LNCAP (cell line): ENCODE measurements at regions not wholly inside any gene's neighbourhood (a gene's known extent, or its start where the extent isn't known, plus 50 kb on each side); places are given as distances from the start of the nearest gene placed in this dataset.

Source experiments
- CTCF ChIP-seq: fragments of 450-650 bp; IDR thresholded peaks from 2 replicates; pipeline ENCODE4 v1.5.1; 2017; ENCODE audit warnings: mild to moderate bottlenecking

GRCh38 chr3:175948041-175948440, 1088.9 kb downstream of the NAALADL2 start:
- no peak for TF ChIP-seq CTCF

DNA sequence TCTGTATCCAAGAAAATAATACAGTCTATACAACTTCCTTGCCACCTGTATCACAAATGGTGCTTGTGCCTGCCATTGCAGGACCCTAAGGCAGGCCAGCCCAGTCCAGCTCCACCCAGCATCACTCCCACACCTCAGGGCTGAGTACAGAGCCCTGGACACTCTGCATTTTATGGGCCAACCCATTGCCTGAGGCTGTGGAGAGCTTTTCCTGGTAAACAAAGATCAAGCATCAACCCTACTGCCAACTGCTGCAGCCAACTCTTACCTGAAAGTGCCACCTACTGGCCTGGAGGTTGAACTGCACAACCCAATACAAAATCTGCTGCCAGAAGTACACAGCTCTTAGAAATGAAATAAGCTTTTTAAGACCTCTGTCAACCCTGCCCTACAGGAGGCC, 1082.2 kb downstream of the NAALADL2 start:
- peak; percentile 65; the same call in 1 of the 2 replicates for TF ChIP-seq CTCF

DNA sequence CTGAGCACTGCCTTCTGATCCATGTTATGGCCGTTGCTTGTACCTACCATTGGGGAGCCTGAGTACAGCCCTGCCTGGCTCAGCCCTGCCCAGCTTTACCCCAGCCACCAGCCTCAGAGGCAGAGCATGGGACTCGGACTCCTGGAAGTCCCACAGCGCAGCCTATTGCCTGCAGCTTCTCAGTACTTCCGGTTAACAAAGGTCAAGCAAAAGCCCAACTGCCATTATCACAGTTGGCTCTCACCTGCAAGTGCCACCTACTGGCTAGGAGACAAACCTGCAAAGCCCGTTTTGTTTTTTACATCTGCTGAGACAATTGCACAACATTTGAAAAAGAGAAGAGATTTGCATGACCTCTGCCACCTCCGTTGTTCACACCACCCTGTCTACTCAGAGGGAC, 1081.7 kb downstream of the NAALADL2 start:
- TF ChIP-seq CTCF, result peak; percentile 33; the same call in 1 of the 2 replicates

GRCh38 chr3:175940243-175940642, 1081.1 kb downstream of the NAALADL2 start:
- no peak for TF ChIP-seq CTCF

DNA sequence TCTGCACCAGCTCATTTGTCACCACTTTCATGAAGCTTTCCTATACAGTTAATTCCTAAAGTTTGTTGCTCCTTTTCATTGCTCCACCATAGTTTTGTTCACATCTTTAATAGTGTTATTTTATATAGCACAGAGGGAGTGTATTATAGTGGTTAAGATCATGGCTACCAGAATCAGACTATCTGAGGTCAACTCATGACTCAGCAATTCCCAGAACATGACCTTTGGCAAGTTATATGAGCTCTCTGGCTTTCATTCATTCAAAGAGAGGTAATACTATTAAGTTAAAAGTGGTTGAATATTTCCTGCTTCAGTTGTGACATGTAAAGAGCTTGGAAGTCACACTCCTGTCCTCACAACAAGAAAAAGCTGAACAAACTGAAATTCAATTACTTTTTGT, 1073.5 kb downstream of the NAALADL2 start:
- no peak for TF ChIP-seq CTCF

- no peak for TF ChIP-seq CTCF
Measured at GRCh38 chr3:175919133-175919532, 1060.0 kb downstream of the NAALADL2 start.

DNA sequence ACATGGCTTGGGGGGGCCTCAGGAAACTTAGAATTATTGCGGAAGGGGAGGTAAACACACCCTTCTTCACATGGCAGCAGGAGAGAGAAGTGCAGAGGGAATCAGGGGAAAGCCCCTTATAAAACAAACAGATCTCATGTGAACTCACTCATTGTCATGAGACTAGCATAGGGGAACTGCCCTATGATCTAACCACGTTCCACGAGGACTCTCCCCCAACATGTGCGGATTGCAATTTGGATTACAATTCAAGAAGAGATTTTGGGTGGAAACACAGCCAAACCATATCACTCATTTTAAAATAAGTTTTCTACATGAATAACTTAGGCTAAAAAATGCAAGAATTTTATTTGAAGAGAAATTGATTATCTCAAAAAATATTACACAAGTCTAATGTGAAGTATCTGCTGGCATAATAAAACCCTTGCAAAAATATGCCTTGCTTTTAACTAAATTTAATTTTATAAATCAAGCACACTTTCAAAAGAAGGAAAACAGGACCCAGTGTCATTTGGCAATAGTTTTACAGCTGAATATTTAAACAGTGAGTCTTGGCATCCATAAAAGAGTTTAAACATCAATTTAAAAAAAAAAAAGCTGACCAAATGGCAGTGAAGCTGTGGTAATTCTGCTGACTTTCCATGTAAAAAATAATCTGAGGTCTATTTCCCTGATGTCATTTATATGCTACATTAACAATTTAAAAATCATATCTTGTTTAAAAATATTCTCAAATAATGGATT, 1057.2 kb downstream of the NAALADL2 start:
- TF ChIP-seq CTCF, result no peak

- TF ChIP-seq CTCF, result no peak
Measured at GRCh38 chr3:175914785-175915184, 1055.7 kb downstream of the NAALADL2 start.
